GM12878 (cell line): ENCODE measurements at regions not wholly inside any gene's neighbourhood (a gene's known extent, or its start where the extent isn't known, plus 50 kb on each side); places are given as distances from the start of the nearest gene placed in this dataset.

Experiments
- BRCA1 ChIP-seq: IDR thresholded peaks from 2 replicates; pipeline ENCODE4 v1.6.1; 2011; ENCODE audit warnings: low read depth, low read length, improper control_type of control experiment
- SUZ12 ChIP-seq: fragments of 200-600 bp; sonication (generic); IDR thresholded peaks from one replicate; pipeline ENCODE4 v1.6.1; 2018; ENCODE audit warnings: antibody characterized with exemption, mild to moderate bottlenecking; ENCODE audit not compliant: unreplicated experiment
- TF ChIP-seq, protein P1 (sequence below): fragments of 450-650 bp; IDR thresholded peaks from 2 replicates; pipeline ENCODE4 v1.6.1; 2017; ENCODE audit warnings: mild to moderate bottlenecking, low read depth, inconsistent platforms; ENCODE audit not compliant: poor library complexity, severe bottlenecking
- TF ChIP-seq, protein P2 (sequence below), 3 experiments: IDR thresholded peaks in 2 of 3; conservative IDR thresholded peaks in 1 of 3; 2 replicates each; pipeline ENCODE4 v1.5.1; 2011; ENCODE audit warnings: low read depth in 3 of 3, low read length in 3 of 3, mild to moderate bottlenecking in 3 of 3, control low read depth in 2 of 3, moderate library complexity in 2 of 3, inconsistent platforms in 1 of 3, mixed read lengths in 1 of 3; ENCODE audit not compliant: control insufficient read depth in 2 of 3, insufficient read depth in 1 of 3; ENCODE audit errors: extremely low read depth in 1 of 3

GRCh38 chr10:2979306-2979705, 88.0 kb upstream of the PFKP start:
- TF ChIP-seq BRCA1 (no peak), SUZ12 (no peak)
- TF ChIP-seq, protein P1, sequence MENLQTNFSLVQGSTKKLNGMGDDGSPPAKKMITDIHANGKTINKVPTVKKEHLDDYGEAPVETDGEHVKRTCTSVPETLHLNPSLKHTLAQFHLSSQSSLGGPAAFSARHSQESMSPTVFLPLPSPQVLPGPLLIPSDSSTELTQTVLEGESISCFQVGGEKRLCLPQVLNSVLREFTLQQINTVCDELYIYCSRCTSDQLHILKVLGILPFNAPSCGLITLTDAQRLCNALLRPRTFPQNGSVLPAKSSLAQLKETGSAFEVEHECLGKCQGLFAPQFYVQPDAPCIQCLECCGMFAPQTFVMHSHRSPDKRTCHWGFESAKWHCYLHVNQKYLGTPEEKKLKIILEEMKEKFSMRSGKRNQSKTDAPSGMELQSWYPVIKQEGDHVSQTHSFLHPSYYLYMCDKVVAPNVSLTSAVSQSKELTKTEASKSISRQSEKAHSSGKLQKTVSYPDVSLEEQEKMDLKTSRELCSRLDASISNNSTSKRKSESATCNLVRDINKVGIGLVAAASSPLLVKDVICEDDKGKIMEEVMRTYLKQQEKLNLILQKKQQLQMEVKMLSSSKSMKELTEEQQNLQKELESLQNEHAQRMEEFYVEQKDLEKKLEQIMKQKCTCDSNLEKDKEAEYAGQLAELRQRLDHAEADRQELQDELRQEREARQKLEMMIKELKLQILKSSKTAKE: no peak
- TF ChIP-seq, protein P2, sequence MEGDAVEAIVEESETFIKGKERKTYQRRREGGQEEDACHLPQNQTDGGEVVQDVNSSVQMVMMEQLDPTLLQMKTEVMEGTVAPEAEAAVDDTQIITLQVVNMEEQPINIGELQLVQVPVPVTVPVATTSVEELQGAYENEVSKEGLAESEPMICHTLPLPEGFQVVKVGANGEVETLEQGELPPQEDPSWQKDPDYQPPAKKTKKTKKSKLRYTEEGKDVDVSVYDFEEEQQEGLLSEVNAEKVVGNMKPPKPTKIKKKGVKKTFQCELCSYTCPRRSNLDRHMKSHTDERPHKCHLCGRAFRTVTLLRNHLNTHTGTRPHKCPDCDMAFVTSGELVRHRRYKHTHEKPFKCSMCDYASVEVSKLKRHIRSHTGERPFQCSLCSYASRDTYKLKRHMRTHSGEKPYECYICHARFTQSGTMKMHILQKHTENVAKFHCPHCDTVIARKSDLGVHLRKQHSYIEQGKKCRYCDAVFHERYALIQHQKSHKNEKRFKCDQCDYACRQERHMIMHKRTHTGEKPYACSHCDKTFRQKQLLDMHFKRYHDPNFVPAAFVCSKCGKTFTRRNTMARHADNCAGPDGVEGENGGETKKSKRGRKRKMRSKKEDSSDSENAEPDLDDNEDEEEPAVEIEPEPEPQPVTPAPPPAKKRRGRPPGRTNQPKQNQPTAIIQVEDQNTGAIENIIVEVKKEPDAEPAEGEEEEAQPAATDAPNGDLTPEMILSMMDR (IDR thresholded peaks at IDR 0.05 in 2 of 3, conservative IDR thresholded peaks at IDR 0.05 in 1 of 3; ENCODE audit: control insufficient read depth in 2 of 3, extremely low read depth in 1 of 3, insufficient read depth in 1 of 3, low read depth in 3 of 3, low read length in 3 of 3): no peak
